Keratinocyte (primary cell): ENCODE measurements at regions not wholly inside any gene's neighbourhood (a gene's known extent, or its start where the extent isn't known, plus 50 kb on each side); places are given as distances from the start of the nearest gene placed in this dataset.

Experiments used
- DNase-seq: peaks from one replicate; pipeline ENCODE4 v3.0.0-alpha.2; 2011; ENCODE audit warnings: low read depth, missing footprints, low spot score
- FAIRE-seq: peaks from 2 replicates; lab custom pipeline; 2011; peaks lifted over from hg19 to GRCh38; lab: Jason Lieb, UNC
- H2AFZ ChIP-seq: 2 replicates; pipeline ENCODE4 v1.6.0; 2012; ENCODE audit warnings: low read length, control low read depth, inconsistent platforms; ENCODE audit not compliant: control insufficient read depth
- H3K27ac ChIP-seq: 2 replicates; pipeline ENCODE4 v1.5.1; 2011; ENCODE audit warnings: low read length; ENCODE audit not compliant: control insufficient read depth, insufficient read depth
- H3K27me3 ChIP-seq: 3 replicates; pipeline ENCODE4 v1.6.0; 2011; ENCODE audit warnings: low read length; ENCODE audit not compliant: control insufficient read depth, insufficient read depth; ENCODE audit errors: extremely low read depth
- H3K36me3 ChIP-seq, 2 experiments: 2 replicates in 1 of 2; 3 replicates in 1 of 2; pipeline ENCODE4 v1.5.1; 2011; ENCODE audit warnings: low read length in 2 of 2, mild to moderate bottlenecking in 1 of 2; ENCODE audit not compliant: control insufficient read depth in 2 of 2, insufficient read depth in 2 of 2; ENCODE audit errors: extremely low read depth in 1 of 2
- H3K4me1 ChIP-seq: 3 replicates; pipeline ENCODE4 v1.5.1; 2011; ENCODE audit warnings: low read length; ENCODE audit not compliant: control insufficient read depth, insufficient read depth; ENCODE audit errors: extremely low read depth
- H3K4me2 ChIP-seq: 3 replicates; pipeline ENCODE4 v1.6.0; 2011; ENCODE audit warnings: low read depth, low read length; ENCODE audit not compliant: control insufficient read depth, insufficient read depth; ENCODE audit errors: extremely low read depth
- H3K4me3 ChIP-seq, 3 experiments: fragments of 200-600 bp in 1 of 3; sonication (generic) in 1 of 3; 2 replicates in 2 of 3; 3 replicates in 1 of 3; pipeline ENCODE4 v1.5.1; 2011 to 2016; ENCODE audit warnings: low read length in 3 of 3, mild to moderate bottlenecking in 3 of 3, control low read depth in 2 of 3, inconsistent platforms in 1 of 3, low read depth in 1 of 3, mixed read lengths in 1 of 3, mixed run types in 1 of 3, moderate library complexity in 1 of 3; ENCODE audit not compliant: control insufficient read depth in 2 of 3, insufficient read depth in 2 of 3; ENCODE audit errors: extremely low read depth in 1 of 3
- H3K79me2 ChIP-seq: 2 replicates; pipeline ENCODE4 v1.6.0; 2012; ENCODE audit warnings: low read length; ENCODE audit not compliant: control insufficient read depth, insufficient read depth
- H3K9ac ChIP-seq: 3 replicates; pipeline ENCODE4 v1.6.0; 2011; ENCODE audit warnings: low read length; ENCODE audit not compliant: control insufficient read depth, insufficient read depth; ENCODE audit errors: extremely low read depth
- H3K9me1 ChIP-seq: 3 replicates; pipeline ENCODE4 v1.6.0; 2011; ENCODE audit warnings: low read length; ENCODE audit not compliant: control insufficient read depth, insufficient read depth; ENCODE audit errors: extremely low read depth
- H3K9me3 ChIP-seq: 2 replicates; pipeline ENCODE4 v1.5.1; 2012; ENCODE audit warnings: low read depth, low read length; ENCODE audit not compliant: control insufficient read depth
- H4K20me1 ChIP-seq: 3 replicates; pipeline ENCODE4 v1.6.0; 2011; ENCODE audit warnings: low read length; ENCODE audit not compliant: control insufficient read depth, insufficient read depth; ENCODE audit errors: extremely low read depth
- CTCF ChIP-seq, 3 experiments: IDR thresholded peaks in 1 of 3; conservative IDR thresholded peaks in 1 of 3; optimal IDR thresholded peaks in 1 of 3; 2 replicates in 2 of 3; 3 replicates in 1 of 3; pipeline versions ENCODE3 to v1.5.1; 2011; ENCODE audit warnings: low read length in 3 of 3, mild to moderate bottlenecking in 3 of 3, moderate library complexity in 2 of 3, control low read depth in 1 of 3, inconsistent platforms in 1 of 3; ENCODE audit not compliant: insufficient read depth in 2 of 3; ENCODE audit errors: extremely low read depth in 1 of 3
- EZH2 ChIP-seq: IDR thresholded peaks from one replicate; pipeline ENCODE4 v1.6.1; 2012; ENCODE audit warnings: inconsistent platforms, mild to moderate bottlenecking, low read length, moderate library complexity
- dilution Hi-C: fragments of 300-500 bp; cut with MboI; formaldehyde crosslinking; loops from one replicate; pipeline ENCODE4 v1.7.0; 2020; ENCODE audit warnings: low sequenced_read_pairs; ENCODE audit not compliant: extremely low pct_ligation_motif_present

- Histone ChIP-seq H3K9me3 (no peaks in the 10 kb centered on the region), H3K27ac (no peak overlapping the region), H3K4me2 (no peak overlapping the region), H3K79me2 (no peaks in the 10 kb centered on the region), H4K20me1 (no peaks in the 10 kb centered on the region), H3K36me3 (no peaks in the 10 kb centered on the region), H2AFZ (no peak overlapping the region), H3K4me1 (no peaks in the 10 kb centered on the region), H3K9me1 (no peaks in the 10 kb centered on the region), H3K27me3 (no peaks in the 10 kb centered on the region), H3K4me3 (no peak overlapping the region), H3K9ac (no peak overlapping the region)
- TF ChIP-seq EZH2, result no peak
- TF ChIP-seq CTCF (optimal IDR thresholded peaks at IDR 0.05 in 1 of 3, IDR thresholded peaks at IDR 0.05 in 1 of 3, conservative IDR thresholded peaks at IDR 0.05 in 1 of 3; ENCODE audit: extremely low read depth in 1 of 3, insufficient read depth in 2 of 3, low read length in 3 of 3), result no peak
- dilution Hi-C loops, result no loop called here
- DNase-seq (no peak), FAIRE-seq (no peak)
Observed at GRCh38 chr1:188247255-188247654, 1418.5 kb downstream of the PLA2G4A start.

- H3K4me3 ChIP-seq, result no peak overlapping the region
- TF ChIP-seq EZH2, result no peak
- TF ChIP-seq CTCF (optimal IDR thresholded peaks at IDR 0.05 in 1 of 3, IDR thresholded peaks at IDR 0.05 in 1 of 3, conservative IDR thresholded peaks at IDR 0.05 in 1 of 3; ENCODE audit: extremely low read depth in 1 of 3, insufficient read depth in 2 of 3, low read length in 3 of 3), result no peak
- no peak overlapping the region for H3K9ac ChIP-seq
- no peaks in the 10 kb centered on the region for H3K36me3 ChIP-seq
- H3K27me3 ChIP-seq, result no peaks in the 10 kb centered on the region
- no peak overlapping the region for H2AFZ ChIP-seq
- H4K20me1 ChIP-seq, result no peaks in the 10 kb centered on the region
- no peak overlapping the region for H3K4me2 ChIP-seq
- no peaks in the 10 kb centered on the region for H3K4me1 ChIP-seq
- dilution Hi-C loops, result no loop called here
- no peaks in the 10 kb centered on the region for H3K79me2 ChIP-seq
- H3K9me1 ChIP-seq, result no peaks in the 10 kb centered on the region
- no peak overlapping the region for H3K27ac ChIP-seq
- FAIRE-seq, result no peak
- no peaks in the 10 kb centered on the region for H3K9me3 ChIP-seq
- DNase-seq, result no peak
Observed at GRCh38 chr1:188249811-188250210, 1421.1 kb downstream of the PLA2G4A start.
